ENCODE measurements at regions not wholly inside any gene's neighbourhood (a gene's known extent, or its start where the extent isn't known, plus 50 kb on each side); places are given as distances from the start of the nearest gene placed in this dataset.

DNA sequence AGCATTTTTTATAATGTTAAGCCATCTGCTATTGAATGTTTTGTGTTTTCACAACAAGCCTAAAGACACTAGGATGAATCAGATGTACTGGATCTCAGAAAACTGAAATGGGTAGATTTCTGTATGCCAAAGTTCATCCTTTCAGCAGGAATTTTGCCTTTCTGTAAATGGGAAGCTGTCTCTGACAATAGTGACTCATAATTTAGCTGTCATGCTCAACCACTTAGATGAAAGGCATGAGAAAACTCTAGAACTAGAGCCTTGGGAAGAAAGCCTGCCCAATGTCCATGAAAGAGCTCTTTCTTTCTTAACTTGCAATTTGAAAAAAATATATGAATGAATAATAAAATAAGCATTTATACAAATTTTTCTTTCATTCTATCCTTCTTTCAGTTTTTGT lies 616.0 kb upstream of the EDIL3 start:
- TF ChIP-seq ZBTB7A (IDR thresholded peaks at IDR 0.05; ENCODE audit: low read depth) (no peak), RAD21 (IDR thresholded peaks at IDR 0.05; ENCODE audit: low read depth) (no peak), CEBPB (IDR thresholded peaks at IDR 0.05) (no peak), TAF1 (IDR thresholded peaks at IDR 0.05; ENCODE audit: low read depth) (no peak), YY1 (IDR thresholded peaks at IDR 0.05; ENCODE audit: low read depth) (no peak), TCF12 (IDR thresholded peaks at IDR 0.05; ENCODE audit: low read depth) (no peak), CREB1 (IDR thresholded peaks at IDR 0.05; ENCODE audit: low read depth) (no peak), EP300 (IDR thresholded peaks at IDR 0.05; ENCODE audit: borderline replicate concordance) (no peak), NFIC (IDR thresholded peaks at IDR 0.05) (no peak), EGR1 (IDR thresholded peaks at IDR 0.05) (no peak), TEAD4 (IDR thresholded peaks at IDR 0.05) (no peak)
- TF ChIP-seq, protein P1, sequence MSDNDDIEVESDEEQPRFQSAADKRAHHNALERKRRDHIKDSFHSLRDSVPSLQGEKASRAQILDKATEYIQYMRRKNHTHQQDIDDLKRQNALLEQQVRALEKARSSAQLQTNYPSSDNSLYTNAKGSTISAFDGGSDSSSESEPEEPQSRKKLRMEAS (IDR thresholded peaks at IDR 0.05): no peak
- TF ChIP-seq, protein P2, sequence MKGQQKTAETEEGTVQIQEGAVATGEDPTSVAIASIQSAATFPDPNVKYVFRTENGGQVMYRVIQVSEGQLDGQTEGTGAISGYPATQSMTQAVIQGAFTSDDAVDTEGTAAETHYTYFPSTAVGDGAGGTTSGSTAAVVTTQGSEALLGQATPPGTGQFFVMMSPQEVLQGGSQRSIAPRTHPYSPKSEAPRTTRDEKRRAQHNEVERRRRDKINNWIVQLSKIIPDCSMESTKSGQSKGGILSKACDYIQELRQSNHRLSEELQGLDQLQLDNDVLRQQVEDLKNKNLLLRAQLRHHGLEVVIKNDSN (IDR thresholded peaks at IDR 0.05): no peak
- TF ChIP-seq, protein P3, sequence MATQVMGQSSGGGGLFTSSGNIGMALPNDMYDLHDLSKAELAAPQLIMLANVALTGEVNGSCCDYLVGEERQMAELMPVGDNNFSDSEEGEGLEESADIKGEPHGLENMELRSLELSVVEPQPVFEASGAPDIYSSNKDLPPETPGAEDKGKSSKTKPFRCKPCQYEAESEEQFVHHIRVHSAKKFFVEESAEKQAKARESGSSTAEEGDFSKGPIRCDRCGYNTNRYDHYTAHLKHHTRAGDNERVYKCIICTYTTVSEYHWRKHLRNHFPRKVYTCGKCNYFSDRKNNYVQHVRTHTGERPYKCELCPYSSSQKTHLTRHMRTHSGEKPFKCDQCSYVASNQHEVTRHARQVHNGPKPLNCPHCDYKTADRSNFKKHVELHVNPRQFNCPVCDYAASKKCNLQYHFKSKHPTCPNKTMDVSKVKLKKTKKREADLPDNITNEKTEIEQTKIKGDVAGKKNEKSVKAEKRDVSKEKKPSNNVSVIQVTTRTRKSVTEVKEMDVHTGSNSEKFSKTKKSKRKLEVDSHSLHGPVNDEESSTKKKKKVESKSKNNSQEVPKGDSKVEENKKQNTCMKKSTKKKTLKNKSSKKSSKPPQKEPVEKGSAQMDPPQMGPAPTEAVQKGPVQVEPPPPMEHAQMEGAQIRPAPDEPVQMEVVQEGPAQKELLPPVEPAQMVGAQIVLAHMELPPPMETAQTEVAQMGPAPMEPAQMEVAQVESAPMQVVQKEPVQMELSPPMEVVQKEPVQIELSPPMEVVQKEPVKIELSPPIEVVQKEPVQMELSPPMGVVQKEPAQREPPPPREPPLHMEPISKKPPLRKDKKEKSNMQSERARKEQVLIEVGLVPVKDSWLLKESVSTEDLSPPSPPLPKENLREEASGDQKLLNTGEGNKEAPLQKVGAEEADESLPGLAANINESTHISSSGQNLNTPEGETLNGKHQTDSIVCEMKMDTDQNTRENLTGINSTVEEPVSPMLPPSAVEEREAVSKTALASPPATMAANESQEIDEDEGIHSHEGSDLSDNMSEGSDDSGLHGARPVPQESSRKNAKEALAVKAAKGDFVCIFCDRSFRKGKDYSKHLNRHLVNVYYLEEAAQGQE (IDR thresholded peaks at IDR 0.05; ENCODE audit: low read depth): no peak
